ENCODE measurements at regions not wholly inside any gene's neighbourhood (a gene's known extent, or its start where the extent isn't known, plus 50 kb on each side); places are given as distances from the start of the nearest gene placed in this dataset.
"Not testable (repeated sequence)": the region's sequence is repeated elsewhere in the genome, so short reads cannot be mapped to it uniquely, and the experiment has no call there.

DNA sequence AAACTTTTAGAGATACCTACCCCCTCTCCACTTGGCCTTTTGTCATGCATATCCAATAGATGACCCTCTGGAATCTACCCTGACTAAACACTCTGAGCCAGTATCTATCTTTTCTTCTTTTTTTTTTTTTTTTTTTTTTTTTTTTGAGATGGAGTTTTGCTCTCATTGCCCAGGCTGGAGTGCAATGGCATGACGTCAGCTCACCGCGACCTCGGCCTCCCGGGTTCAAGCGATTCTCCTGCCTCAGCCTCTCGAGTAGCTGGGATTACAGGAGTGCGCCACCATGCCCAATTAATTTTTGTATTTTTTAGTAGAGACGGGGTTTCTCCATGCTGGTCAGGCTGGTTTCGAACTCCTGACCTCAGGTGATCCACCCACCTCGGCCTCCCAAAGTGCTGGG is 50.8 kb upstream of the GRIN2B start:
- not testable (repeated sequence) for H3K4me3 ChIP-seq (ENCODE audit: low read length)

DNA sequence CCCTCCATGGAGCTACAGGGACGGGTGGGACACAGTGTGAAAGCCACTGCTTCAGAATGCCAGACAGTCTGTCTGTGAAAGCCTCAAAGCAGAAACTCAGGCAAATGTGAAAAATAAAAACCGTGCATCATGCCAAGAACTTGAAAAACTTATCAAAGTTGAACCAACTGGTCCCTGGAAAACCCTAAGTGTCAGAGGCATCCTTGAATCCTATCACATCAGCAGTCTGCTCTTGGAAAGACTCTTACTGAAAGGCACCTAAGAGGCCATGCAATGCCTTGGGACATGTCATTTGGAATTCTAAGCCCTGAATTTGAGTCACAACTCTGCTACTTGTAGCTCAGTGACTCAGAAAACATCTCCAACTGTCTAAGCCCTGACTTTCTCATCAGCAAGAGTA is 62.4 kb upstream of the GRIN2B start:
- H3K4me1 ChIP-seq (ENCODE audit: insufficient read depth, low read length): no peaks in the 10 kb centered on the region
- POLR2A ChIA-PET: interaction anchor here (0.7 kb wide), 1 partner anchor 1292 kb away, joined by 5 read pairs; no protein-coding TSS in a partner anchor
- no peak overlapping the region for H3K27ac Mint-ChIP-seq
- TF ChIP-seq CTCF (IDR thresholded peaks at IDR 0.05): no peak
- no peak overlapping the region for H3K27ac ChIP-seq (ENCODE audit: low read depth in 1 of 2, low read length in 2 of 2)
- no peaks in the 10 kb centered on the region for H3K9me3 ChIP-seq (ENCODE audit: control insufficient read depth in 1 of 2, insufficient read depth in 1 of 2, low read length in 2 of 2)
- H3K9me3 Mint-ChIP-seq: peaks cover 5% of the 10 kb centered on the region
- CTCF ChIA-PET: no interaction called here
- no peak overlapping the region for H3K4me3 Mint-ChIP-seq
- H3K27me3 Mint-ChIP-seq: no peaks in the 10 kb centered on the region
- intact Hi-C loops (cut with DNase I, micrococcal nuclease): no loop called here
- H3K36me3 ChIP-seq (ENCODE audit: insufficient read depth, low read length): no peaks in the 10 kb centered on the region
- H3K27me3 ChIP-seq (ENCODE audit: control insufficient read depth in 1 of 2, insufficient read depth in 2 of 2, low read length in 2 of 2): no peaks in the 10 kb centered on the region
- DNase-seq (no peak), ATAC-seq (ENCODE audit: poor library complexity) (no peak)
- no peaks in the 10 kb centered on the region for H3K4me1 Mint-ChIP-seq (ENCODE audit: low read depth)
- H3K4me3 ChIP-seq (ENCODE audit: low read length): no peak overlapping the region
- H3K36me3 Mint-ChIP-seq (ENCODE audit: low read depth): no peaks in the 10 kb centered on the region

More for the DNA sequence above, 50.8 kb upstream of the GRIN2B start:
- H3K4me1 ChIP-seq (ENCODE audit: insufficient read depth, low read length); H3K4me1 Mint-ChIP-seq (ENCODE audit: low read depth); ATAC-seq (ENCODE audit: poor library complexity); intact Hi-C loops (cut with DNase I, micrococcal nuclease); H3K9me3 Mint-ChIP-seq; H3K27ac ChIP-seq (ENCODE audit: low read depth in 1 of 2, low read length in 2 of 2); H3K36me3 ChIP-seq (ENCODE audit: insufficient read depth, low read length); H3K27me3 Mint-ChIP-seq; H3K4me3 Mint-ChIP-seq; CTCF ChIA-PET; H3K27ac Mint-ChIP-seq; DNase-seq; H3K27me3 ChIP-seq (ENCODE audit: control insufficient read depth in 1 of 2, insufficient read depth in 2 of 2, low read length in 2 of 2); POLR2A ChIA-PET; H3K36me3 Mint-ChIP-seq (ENCODE audit: low read depth): not testable (repeated sequence)
- H3K9me3 ChIP-seq (ENCODE audit: control insufficient read depth in 1 of 2, insufficient read depth in 1 of 2, low read length in 2 of 2): peaks cover 0 to 10% of the 10 kb centered on the region in 2 experiments

DNA sequence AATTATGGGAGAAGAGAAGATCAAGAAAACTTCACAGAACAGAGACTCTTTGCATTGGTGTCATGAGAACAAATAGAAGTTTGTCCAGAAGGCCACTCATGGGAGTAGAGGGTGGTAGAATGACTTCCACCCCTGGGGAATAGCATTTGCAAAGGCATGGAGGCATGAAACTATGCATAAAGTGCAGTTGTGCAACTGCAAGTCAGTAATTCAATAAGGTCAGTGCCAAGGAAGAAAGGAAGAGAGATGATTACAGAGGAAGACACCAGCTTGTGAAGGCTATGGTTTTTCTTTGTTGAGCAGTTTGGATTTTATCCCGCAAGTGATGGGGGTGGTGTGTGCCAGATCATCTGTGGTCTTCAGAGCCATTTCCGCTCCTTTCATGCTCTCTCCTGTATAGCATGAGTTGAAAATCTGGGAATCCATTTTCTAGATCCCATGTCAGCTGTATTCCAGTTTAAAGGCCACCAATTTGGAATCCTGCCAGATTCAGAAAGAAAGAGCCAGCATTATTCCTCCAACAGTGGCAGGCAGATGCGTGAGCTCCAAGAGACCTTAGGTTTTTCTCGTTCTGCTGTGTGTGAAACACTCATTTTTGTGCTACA is 67.6 kb upstream of the GRIN2B start:
- H3K9me3 ChIP-seq (ENCODE audit: control insufficient read depth in 1 of 2, insufficient read depth in 1 of 2, low read length in 2 of 2): no peaks in the 10 kb centered on the region
- TF ChIP-seq CTCF (IDR thresholded peaks at IDR 0.05): no peak
- no peak overlapping the region for H3K4me3 ChIP-seq (ENCODE audit: low read length)
- ATAC-seq (ENCODE audit: poor library complexity): no peak
- Mint-ChIP-seq H3K4me1 (ENCODE audit: low read depth) (no peaks in the 10 kb centered on the region), H3K27me3 (no peaks in the 10 kb centered on the region), H3K4me3 (no peak overlapping the region), H3K36me3 (ENCODE audit: low read depth) (no peaks in the 10 kb centered on the region), H3K27ac (no peak overlapping the region), H3K9me3 (no peaks in the 10 kb centered on the region)
- CTCF ChIA-PET: no interaction called here
- no peaks in the 10 kb centered on the region for H3K27me3 ChIP-seq (ENCODE audit: control insufficient read depth in 1 of 2, insufficient read depth in 2 of 2, low read length in 2 of 2)
- no peaks in the 10 kb centered on the region for H3K36me3 ChIP-seq (ENCODE audit: insufficient read depth, low read length)
- H3K4me1 ChIP-seq (ENCODE audit: insufficient read depth, low read length): no peaks in the 10 kb centered on the region
- POLR2A ChIA-PET: no interaction called here
- intact Hi-C loops (cut with DNase I, micrococcal nuclease): no loop called here
- no peak overlapping the region for H3K27ac ChIP-seq (ENCODE audit: low read depth in 1 of 2, low read length in 2 of 2)
- DNase-seq: no peak

GRCh38 chr12:14057895-14058294 is 76.5 kb upstream of the GRIN2B start:
- DNase-seq (no peak), ATAC-seq (ENCODE audit: poor library complexity) (no peak)
- Histone ChIP-seq H3K27me3 (ENCODE audit: control insufficient read depth in 1 of 2, insufficient read depth in 2 of 2, low read length in 2 of 2) (no peaks in the 10 kb centered on the region), H3K9me3 (ENCODE audit: control insufficient read depth in 1 of 2, insufficient read depth in 1 of 2, low read length in 2 of 2) (no peaks in the 10 kb centered on the region), H3K27ac (ENCODE audit: low read depth in 1 of 2, low read length in 2 of 2) (no peak overlapping the region), H3K36me3 (ENCODE audit: insufficient read depth, low read length) (no peaks in the 10 kb centered on the region), H3K4me1 (ENCODE audit: insufficient read depth, low read length) (no peaks in the 10 kb centered on the region), H3K4me3 (ENCODE audit: low read length) (no peak overlapping the region)
- Mint-ChIP-seq H3K4me1 (ENCODE audit: low read depth) (no peaks in the 10 kb centered on the region), H3K27ac (no peak overlapping the region), H3K36me3 (ENCODE audit: low read depth) (no peaks in the 10 kb centered on the region), H3K27me3 (no peaks in the 10 kb centered on the region), H3K4me3 (no peak overlapping the region), H3K9me3 (no peaks in the 10 kb centered on the region)
- POLR2A ChIA-PET: no interaction called here
- CTCF ChIA-PET: no interaction called here
- no peak for TF ChIP-seq CTCF (IDR thresholded peaks at IDR 0.05)
- intact Hi-C loops (cut with DNase I, micrococcal nuclease): no loop called here

All from CD4-positive, alpha-beta T cell (primary cell).